Daoy (cell line): ENCODE measurements at regions not wholly inside any gene's neighbourhood (a gene's known extent, or its start where the extent isn't known, plus 50 kb on each side); places are given as distances from the start of the nearest gene placed in this dataset.

ENCODE experiments used
- DNase-seq: peaks from one replicate; pipeline ENCODE4 v3.0.0-alpha.2; 2015; ENCODE audit warnings: low read depth

DNA sequence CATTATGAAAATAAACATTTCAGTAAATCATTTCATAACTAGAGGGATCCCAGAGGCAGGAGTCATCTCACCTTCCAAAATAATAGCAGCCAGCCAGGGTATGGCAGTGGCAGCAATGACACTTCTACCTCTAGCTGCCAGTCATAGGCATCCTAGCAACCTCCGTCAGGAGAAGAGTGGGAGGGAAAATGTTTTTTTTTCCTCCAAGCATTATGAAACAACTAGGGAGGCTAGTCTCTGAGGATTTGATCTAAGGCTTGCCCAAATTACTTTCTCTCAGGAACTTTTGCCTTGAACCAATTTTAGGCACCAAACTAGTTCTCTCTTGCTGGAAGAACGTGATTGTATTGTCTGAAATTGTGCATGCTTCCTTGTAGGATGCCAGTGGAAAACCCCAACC is 208.7 kb upstream of the PREP start:
- no peak for DNase-seq

DNA sequence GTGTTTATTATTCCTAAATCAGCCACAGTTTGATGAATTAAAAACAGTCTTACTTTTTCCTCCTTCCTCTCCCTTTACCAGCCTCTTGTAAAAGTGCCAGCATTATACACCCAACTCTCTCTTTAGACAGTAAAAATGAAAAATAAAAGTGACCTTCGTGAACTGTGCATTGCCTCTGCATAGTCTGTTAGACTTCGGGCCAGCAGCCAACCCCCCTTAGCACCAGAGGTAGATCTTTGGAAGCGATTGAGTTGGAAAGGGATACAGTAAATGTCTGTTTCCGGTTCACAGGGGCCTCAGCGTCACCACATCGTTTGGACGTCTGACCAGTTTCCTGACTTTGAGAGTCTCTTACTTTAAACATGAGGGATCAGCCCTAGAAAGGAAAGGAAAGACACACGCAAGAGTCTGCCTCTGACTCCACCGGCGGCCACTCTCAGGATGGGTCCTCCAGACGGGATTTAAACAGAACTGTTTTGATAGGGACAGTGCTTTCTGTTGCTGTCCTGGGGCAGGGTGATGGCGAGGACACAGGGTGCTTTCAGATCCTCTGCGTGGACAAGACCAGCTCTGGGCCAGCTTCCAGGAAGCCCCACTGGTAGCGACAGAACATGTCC is 206.6 kb upstream of the PREP start:
- DNase-seq, result peak; percentile 69

DNA sequence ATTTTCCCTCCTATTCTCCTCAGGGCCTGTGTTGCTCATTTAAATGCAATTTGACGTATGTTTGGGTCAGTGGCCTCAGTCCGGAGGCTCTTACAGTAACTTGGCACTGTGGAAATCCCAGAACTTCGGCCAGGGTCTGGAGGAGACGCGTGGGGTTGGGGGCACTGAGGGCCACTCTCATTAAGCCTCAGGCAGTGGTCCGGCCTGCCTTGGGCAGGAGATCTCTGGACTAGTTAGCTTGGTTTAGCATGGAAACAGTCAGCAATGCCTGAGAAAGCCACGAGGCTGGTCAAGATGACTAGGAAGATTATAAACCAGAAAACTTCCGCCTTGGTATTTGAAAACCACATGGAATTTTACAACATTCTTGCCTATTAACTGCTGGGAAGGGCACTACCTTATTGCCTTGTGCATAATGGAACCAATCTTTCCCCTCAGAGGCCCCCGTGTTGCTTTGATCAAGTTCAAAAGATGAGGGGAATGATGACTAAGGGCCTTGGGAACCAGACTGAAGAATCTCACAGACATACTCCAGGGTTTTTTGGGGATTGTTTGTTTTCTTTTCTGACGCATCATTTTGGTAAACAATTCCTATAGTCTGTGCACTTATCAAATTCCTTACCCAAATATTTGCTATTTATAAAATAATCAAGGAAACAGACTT is 206.0 kb upstream of the PREP start:
- DNase-seq, result peak; percentile 87

DNA sequence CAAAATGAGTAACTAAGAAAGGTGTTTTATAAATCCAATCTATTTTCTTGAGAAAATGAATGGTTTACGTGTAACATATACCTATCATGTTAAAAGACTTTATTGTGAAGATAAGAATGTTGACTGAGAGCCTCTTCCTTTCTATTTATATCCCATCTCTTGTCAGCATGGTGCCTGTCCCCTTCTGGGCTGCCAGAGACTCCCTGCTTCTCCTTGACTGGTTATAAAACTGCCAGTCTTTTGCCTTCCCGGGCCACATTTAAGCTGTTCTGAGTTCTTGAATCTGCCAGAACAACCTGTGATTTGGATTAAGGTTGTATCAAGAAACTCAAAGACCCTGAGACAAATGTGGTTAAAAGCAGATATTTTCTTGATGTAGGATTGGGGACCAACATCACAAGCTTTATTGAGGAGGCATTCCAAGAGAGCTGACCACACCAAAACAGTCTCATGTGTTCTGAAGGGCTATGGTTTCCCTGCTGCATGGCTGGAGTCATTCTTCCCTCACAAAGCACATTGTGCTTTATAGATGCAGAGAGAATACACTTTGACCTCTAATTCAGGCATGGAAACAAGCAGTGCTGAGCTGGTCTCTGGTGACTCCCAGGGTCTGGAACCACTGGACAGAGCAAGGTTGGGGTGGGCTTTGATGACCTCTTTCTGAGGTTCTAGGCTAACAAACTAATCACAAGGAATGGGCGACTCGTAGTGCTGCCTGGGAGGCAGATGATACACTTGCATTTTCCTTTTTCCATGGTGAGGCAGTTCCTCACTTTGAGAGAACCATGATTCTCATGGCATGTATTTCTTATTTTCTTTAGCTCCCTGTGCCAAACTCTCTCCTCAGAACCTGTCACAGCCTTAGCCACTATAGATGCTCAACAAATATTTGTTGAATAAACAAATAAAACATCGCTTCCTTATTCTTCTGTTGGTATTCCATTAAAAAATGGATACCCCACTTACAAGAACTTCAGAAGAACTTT is 205.0 kb upstream of the PREP start:
- no peak for DNase-seq

DNA sequence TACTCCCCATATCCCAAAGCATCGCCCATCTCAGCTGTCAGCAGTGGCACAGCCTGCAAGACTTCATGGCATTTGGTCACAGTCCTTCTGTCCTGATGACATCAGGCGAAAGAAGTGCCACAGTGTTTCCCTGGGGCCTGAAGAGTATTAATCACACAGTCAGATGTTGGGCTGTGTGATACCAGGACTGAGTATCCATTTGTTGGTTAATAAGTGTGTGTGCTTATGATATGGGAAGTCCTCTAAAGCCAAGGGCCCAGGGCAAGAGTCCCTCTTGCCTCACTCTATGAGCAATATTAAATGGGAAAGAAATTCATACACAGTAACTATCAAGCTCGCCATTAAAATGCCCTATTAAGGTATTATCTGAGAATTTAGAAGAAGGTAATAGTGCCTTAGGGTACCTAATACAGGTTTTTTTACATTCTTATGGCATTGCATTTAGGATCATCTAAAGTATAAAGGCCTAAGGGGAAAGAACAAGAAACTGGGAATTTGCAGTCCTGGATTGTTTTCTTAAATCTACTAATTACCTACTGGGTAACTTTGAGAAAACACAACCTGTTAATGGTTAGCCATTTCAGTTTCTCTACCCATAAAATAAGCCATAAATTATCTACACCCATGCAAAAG is 204.1 kb upstream of the PREP start:
- no peak for DNase-seq

DNA sequence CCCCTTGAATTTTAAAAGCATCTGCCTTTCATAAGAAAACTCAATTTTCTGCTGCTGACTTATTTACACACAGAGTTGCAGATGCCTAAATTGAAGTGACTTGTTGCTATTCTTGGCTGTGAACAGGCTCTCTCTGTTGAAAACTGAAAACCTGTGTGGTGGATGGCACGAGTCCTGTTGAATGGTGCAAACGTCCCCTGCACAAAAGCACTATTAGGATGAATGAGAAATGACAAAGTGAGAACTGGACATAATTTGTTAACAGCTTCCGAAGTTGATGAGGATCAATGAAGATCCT is 201.7 kb upstream of the PREP start:
- DNase-seq, result no peak

DNA sequence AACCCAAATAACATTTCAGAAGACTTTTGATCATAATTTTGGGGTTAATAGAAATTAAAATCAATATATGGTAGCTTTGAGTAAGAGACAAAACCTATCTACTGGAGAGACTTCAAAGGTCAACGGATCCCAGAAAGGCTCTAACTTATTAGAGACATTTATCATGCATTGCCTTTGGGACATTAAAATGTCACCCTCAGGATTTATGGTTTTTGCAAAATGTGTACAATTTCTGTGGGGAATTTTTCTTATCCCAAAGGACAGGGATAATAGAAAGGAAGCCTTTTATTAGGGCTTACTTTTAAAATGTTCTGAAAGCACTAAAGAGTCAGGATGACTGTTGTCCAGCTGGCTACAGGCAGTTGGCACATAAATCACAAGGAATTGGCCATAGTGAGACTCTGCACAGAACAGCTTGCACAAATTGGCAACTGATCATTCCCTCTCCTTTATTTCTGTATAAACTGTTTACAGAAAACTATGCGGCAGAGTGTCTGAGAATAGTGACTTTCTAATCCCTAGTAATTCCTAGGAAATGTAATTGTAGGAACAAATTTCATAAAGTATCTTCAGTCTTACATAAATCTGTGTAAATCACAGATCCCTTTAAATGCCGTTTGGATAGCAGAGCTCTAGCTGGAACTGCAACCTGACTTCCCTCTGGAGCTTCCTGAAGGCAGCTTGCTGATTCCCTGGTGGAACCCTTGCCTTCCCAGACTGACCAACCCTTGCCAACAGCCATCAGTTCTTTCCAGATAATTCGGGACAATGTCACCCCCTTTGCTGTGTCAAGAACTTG is 201.1 kb upstream of the PREP start:
- no peak for DNase-seq

DNA sequence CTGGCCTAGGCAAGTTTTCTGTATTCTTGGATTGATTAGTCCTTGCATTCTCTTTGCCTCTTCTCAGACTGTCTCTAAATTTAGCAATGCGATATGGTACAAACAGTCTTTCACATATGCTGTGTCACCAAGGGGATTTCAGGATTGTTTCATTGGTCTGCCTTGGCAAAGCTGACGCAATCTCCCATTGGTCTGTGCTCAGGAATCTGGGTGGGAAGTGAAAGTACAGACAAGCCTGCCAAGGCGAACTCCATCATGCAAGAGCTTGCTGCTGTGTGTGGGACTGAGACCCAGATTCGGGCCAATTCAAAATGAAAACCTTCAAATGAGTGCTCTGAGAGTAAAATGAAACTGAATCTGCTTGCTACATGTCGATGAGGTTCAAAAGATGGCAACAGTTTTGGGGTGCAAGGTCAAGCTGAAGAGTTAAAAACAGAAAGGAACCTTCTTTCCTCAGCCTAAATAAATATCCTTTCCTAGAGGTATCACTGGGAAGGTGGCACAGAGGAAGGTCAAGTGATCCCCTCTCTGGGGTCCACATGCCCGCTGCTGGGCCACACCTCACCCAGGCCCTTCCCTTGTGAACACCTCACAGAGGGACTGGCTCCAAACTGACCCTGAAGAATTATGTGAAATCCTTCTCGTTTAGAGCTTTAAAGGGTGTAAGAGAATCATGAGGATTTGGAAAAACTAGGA is 198.8 kb upstream of the PREP start:
- peak; percentile 95 for DNase-seq

DNA sequence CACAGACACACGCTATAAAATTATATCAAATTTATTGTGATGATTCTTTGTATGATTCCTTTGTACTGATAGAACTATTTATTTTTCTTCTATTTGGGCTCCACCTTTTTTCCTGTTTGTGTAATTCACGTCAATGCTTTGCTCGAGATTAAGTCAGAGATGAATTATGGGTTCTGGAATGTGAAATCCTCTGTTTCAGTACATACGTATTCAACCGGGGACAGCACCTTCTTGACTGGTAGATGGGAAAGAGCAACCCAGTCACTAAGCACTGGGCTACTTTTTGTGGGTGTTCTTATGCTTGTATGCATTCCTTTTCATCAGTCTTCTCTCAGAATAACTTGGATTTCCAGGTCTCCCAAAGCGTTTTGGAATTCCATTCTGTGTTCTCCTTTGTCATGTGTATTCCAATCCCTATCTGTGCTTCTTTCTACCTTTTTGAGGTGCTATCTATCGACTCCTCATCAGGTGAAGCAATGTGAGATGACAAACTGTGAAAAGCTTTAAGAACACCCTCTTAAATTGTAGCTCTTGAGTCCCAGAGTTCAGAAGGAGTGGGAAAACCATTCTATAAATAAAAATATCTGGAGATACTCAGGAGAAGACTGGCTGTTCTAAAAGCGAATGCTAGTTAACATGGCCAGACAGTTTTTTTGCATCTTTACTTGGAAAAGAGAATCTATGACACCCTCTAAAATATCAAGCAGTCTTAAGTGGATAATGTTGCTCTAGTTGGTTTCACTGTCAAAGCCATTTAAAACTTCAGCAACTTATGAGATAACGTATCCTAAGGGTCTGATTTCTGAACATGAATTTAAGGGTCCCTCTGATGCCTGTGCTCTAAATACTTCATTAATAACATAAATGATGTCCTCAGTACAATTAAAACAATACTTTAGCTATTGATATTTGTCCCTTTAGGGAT is 197.7 kb upstream of the PREP start:
- DNase-seq, result peak; percentile 30

DNA sequence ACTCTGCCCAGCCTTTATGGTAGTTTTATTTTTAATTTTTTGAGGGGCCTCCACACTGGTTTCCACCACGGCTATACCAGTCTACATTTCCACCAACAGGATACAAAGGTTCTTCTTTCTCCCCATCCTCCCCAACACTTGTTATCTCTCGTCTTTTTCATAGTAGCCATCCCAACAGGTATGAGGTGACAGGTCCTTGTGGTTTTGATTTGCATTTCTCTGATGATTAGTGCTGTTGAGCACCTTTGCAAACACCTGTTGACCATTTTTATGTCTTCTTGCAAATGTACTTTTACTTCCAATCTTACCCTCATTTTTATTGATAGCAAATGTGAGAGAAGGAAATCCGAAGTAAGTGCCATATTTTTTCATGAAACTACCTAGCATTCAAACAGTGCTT is 195.4 kb upstream of the PREP start:
- DNase-seq, result no peak

DNA sequence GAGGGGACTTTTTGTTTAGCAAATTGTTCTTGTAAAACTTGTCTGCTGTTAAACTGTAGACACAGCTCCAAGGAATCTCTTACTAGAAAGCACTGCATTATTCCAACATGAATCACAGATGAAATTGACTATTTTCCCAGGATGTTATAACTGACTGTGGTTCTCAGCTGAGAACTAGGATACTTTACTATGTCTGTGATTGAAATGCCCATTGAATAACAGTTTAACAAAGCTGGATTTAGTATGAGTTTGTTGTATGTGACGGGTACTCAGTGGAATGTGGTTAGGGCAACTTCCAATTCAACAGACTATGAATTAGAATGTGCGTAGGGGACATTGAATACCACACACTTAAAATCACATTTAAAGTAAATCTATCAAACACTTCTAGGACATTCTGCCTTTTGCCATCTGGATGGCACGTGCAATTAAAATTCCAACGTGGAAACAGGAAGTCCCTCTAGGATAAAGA is 193.4 kb upstream of the PREP start:
- peak; percentile 84 for DNase-seq

DNA sequence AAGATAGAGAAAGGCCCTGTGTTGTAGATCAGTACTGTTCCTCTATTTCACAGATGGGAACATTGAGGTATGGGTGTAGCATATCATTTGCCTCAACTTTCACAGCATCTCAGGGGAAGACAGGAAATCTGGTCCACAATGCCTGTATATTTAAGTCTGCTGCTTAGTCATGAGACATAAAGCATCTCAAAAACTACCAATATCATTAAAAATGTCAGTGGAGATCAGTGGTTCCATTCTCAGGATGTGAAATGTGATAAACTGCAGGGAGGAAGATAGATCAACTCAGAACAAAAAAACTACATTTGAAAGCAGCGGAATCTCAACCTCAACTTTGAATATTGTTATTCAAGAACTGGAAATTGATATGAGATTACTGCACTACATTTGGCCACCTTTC is 192.9 kb upstream of the PREP start:
- DNase-seq, result peak; percentile 33

DNA sequence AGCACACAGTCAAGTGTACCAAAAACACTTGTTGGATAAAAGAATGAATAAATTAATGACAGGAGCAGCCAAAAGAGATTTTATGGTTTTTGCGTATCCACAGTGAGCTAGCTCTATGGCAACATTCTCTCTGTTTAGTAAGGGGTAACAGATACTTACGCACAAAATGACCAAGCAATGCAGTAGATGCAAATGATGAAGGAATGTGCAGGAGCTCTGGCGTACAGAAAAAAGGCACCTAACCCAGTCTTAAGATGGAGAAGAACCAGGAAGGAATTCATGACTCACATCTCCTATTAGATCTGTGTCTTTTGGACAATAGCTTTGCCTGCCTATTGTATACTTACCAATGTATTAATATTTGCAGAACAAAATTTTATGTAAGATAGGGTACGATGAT is 191.9 kb upstream of the PREP start:
- no peak for DNase-seq

DNA sequence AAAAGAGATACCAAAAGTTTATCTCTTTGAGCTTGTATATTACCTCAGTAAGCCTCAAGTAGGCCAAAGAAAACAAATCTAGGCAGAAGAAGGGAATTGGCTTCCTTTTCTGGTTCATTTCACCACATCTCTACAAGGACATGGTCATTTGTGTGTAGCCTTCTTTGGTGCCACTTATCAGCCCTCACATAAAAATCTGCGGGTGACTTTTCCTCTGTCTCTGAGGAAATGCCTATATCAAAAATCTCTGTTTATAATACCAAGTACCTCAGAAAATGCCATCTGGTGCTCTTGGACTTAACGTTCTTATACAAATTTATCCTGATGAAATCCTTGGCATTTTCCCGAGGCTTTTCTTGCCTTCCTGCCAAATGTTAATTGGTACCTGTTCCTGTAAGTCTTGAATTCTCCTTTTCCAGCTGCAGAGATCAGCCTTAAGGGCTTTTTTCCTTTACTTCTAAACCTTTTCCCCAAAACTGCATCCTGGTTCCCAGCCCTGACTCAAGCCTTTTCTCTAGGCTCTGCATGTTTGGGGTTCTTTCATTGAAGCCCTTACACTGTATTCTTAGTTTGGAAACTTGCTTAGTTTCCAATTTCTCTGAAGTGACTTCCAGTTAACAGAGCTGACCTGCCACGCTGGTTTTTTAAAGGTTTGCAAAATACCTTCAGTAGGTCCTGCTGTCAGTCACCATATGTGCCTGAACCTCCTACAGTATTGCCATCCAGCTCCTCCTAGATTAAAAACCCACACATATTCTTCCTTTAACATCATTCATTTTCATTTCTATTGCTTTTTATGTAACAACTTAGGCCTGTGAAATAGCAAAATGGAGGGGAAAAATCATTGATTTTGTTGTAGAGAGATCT is 191.2 kb upstream of the PREP start:
- DNase-seq, result no peak

DNA sequence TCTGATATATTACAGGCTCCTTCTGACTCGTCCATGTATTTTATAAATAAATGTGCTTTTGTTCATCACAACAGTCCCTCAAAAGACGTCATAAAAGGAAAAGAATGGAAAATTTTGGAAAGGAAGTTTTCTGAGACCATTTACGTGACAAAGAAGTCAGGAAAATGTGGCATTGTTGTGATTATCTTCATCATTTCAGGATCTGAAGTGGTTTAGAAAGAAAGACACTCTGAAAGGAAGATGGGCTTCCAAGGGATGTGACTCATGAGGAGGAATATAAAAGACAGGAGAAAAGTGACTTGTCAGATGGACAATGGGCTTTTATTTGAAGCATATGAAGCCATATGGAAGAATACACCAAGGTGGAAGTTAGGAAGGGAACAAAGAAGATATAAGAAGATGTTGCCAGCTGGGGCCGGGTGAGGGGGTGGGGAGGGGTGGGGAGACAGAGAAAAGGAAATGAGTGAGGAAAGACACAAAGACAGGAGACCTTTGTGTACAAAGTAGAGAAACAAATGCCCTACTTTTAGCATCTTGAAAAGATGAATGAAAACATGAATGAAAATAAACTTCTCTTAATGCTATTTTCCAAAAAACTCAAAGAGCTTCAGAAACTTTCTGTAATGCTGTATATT is 190.3 kb upstream of the PREP start:
- DNase-seq, result no peak

DNA sequence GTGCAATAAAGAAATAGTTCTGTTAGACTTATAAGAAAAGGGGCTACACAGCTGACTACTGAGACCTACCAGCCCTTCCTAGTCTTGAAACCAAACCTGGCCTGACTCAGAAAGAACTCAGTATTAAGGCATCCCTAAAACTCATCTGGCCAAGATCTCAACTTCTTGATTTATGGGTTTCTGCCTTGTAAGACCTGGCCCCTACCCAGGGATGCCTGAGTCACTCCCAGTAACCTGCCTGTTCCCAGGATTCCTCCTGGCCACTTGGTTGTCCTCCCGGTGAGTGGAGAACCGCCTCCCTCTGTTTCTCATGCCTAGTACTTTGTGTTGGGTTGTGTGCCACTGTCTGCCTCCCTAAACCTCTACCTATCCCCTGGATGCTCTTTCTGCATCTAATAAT is 189.4 kb upstream of the PREP start:
- DNase-seq, result peak; percentile 93

DNA sequence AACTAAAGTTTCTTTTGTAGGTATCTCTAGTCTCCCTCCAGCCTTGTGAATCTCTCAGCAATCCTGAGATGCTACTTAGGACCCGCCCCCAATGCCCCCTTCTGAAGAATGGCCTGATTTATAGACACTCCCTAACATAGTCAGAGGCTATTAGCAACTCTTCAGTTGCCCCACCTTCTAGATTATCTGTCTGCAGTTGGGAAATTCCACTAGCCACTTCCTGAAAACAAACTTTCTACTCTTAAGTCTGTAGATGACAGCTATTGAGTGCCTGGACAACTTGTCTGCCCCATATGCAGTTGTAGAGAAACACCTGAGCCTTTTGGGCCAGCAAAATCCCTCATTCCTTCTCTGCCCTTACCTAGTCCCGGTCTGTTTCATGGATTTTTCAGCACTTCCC is 188.2 kb upstream of the PREP start:
- DNase-seq, result peak; percentile 57

DNA sequence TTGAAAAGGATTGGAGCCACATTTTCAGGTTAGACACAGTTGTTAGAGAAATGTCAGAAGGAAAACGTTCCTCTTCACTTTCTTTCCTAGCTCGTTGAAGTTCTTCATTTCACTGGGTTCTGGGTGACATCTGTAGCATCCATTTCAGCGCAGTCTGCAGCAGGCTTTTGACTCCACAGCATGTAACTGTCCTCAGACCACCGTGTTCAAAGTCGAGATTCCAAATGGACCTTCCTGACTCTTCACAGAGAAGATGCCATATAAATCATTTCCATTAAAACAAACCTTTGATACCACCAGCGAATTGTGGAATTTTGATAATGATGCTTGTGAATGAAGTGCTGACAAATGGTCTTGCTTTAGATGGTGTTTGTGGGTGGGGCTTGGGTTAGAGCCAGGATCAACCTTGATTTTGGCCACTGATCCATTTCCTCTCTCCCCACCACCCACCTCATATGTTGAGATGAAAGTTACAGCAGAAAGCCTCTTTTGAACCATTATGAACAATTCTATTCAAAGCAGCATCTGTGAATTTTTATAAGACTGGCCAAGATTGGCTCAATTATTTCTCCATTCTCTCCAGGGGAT is 185.3 kb upstream of the PREP start:
- no peak for DNase-seq
